Activated CD4-positive, alpha-beta T cell treated with anti-CD3 and anti-CD28 coated beads for 36 hours (primary cell): ENCODE measurements at regions not wholly inside any gene's neighbourhood (a gene's known extent, or its start where the extent isn't known, plus 50 kb on each side); places are given as distances from the start of the nearest gene placed in this dataset.

Experiments
- ATAC-seq: fragments of 200-7000 bp; cut with Tn5 transposase; one replicate; pipeline ENCODE4 v1.10.0; 2021; ENCODE audit warnings: mild to moderate bottlenecking, moderate library complexity
- CTCF ChIA-PET: fragments of 350-600 bp; sonication (Branson Sonifier 250); formaldehyde crosslinking; loops from one replicate; lab custom pipeline; 2021; ENCODE audit warnings: antibody characterized with exemption; lab: Charles Lee
- POLR2A ChIA-PET: fragments of 350-600 bp; sonication (Branson Sonifier 250); formaldehyde crosslinking; loops from one replicate; lab custom pipeline; 2021; ENCODE audit warnings: antibody characterized with exemption, inconsistent platforms; lab: Charles Lee
- DNase-seq: peaks from one replicate; pipeline ENCODE4 v3.0.0-alpha.2; 2020
- H3K27ac Mint-ChIP-seq: one replicate; pipeline ENCODE4 v1.8.0; 2021; ENCODE audit warnings: mixed read lengths
- H3K27me3 Mint-ChIP-seq: one replicate; pipeline ENCODE4 v1.8.0; 2021; ENCODE audit warnings: mixed read lengths
- H3K36me3 Mint-ChIP-seq: one replicate; pipeline ENCODE4 v1.8.0; 2021; ENCODE audit warnings: low read depth, mixed read lengths
- H3K4me1 Mint-ChIP-seq: one replicate; pipeline ENCODE4 v1.8.0; 2021; ENCODE audit warnings: mixed read lengths
- H3K4me3 Mint-ChIP-seq: one replicate; pipeline ENCODE4 v1.8.0; 2021; ENCODE audit warnings: mild to moderate bottlenecking, moderate library complexity, mixed read lengths
- H3K9me3 Mint-ChIP-seq: one replicate; pipeline ENCODE4 v1.8.0; 2021; ENCODE audit warnings: low read depth, mixed read lengths
- intact Hi-C, 2 experiments: fragments of 100-400 bp; cut with DNase I in 1 of 2; cut with micrococcal nuclease in 1 of 2; formaldehyde crosslinking; loops; one replicate each; pipeline versions ENCODE4 v1.14.2 to v1.15.1; 2022 to 2024; cut with DNase I, micrococcal nuclease

- intact Hi-C loops, result no loop called here
- no peak for ATAC-seq
- no peaks in the 10 kb centered on the region for H3K9me3 Mint-ChIP-seq
- H3K27me3 Mint-ChIP-seq, result peaks cover 4% of the 10 kb centered on the region
- no peak for DNase-seq
- CTCF ChIA-PET, result interaction anchor here (0.5 kb wide), 1 partner anchor 192 kb away, joined by 3 read pairs; no protein-coding TSS in a partner anchor
- no peaks in the 10 kb centered on the region for H3K36me3 Mint-ChIP-seq
- no peaks in the 10 kb centered on the region for H3K4me1 Mint-ChIP-seq
- POLR2A ChIA-PET, result no interaction called here
- no peak overlapping the region for H3K4me3 Mint-ChIP-seq
- no peak overlapping the region for H3K27ac Mint-ChIP-seq
Measured at GRCh38 chr3:87397211-87397610, 120.8 kb upstream of the POU1F1 start.

- Mint-ChIP-seq H3K4me1 (no peaks in the 10 kb centered on the region), H3K27me3 (peaks cover 2% of the 10 kb centered on the region), H3K27ac (no peak overlapping the region), H3K4me3 (no peak overlapping the region), H3K36me3 (no peaks in the 10 kb centered on the region), H3K9me3 (no peaks in the 10 kb centered on the region)
- no peak for DNase-seq
- intact Hi-C loops, result no loop called here
- ChIA-PET POLR2A (no interaction called here), CTCF (no interaction called here)
- ATAC-seq, result no peak
Measured at GRCh38 chr3:87390821-87391220, 114.4 kb upstream of the POU1F1 start.

DNA sequence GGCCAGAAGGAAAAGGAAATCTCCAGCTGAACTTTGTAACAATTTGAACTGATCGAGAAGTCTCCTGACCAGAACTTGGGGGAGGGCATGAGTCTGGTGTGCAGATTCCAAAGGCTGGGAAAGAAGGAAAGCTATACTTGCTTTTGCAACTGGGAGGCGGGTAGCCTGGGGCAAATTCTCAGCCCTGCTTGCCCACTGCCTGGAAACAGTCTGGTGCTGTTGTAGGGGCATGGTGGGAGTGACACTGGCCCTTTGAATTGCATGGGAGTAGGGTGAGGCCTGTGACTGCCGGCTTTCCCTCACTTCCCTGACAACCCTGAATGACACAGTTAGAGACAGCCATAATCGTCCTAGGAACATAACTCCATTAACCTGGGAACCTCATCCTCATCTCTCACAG is 114.0 kb upstream of the POU1F1 start:
- Mint-ChIP-seq H3K27ac (no peak overlapping the region), H3K4me3 (no peak overlapping the region), H3K4me1 (no peaks in the 10 kb centered on the region), H3K36me3 (no peaks in the 10 kb centered on the region), H3K9me3 (no peaks in the 10 kb centered on the region), H3K27me3 (peaks cover 2% of the 10 kb centered on the region)
- DNase-seq (no peak), ATAC-seq (no peak)
- ChIA-PET POLR2A (no interaction called here), CTCF (no interaction called here)
- intact Hi-C loops, result no loop called here

DNA sequence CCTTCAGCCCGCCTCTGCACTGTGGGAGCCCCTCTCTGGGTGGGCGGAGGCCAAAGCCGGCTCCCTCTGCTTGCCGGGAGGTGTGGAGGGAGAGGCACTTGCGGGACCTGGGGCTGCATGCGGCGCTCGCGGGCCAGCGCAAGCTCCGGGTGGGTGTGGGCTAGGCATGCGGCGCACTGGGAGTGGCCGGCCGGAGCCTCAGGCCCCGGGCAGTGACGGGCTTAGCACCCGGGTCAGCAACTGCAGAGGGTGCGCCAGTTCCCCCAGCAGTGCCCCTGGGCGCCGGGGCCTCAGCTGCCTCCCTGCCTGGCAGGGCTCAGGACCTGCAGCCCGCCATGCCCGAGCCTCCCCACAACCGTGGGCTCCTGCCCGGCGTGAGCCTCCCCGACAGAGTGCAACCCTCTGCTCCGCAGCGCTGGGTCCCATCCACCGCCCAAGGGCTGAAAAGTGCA is 98.9 kb upstream of the POU1F1 start:
- ATAC-seq, result no peak
- Mint-ChIP-seq H3K36me3 (no peaks in the 10 kb centered on the region), H3K4me3 (no peak overlapping the region), H3K27me3 (peaks cover 11% of the 10 kb centered on the region), H3K9me3 (no peaks in the 10 kb centered on the region), H3K27ac (no peak overlapping the region), H3K4me1 (no peaks in the 10 kb centered on the region)
- POLR2A ChIA-PET, result no interaction called here
- intact Hi-C loops, result no loop called here
- DNase-seq, result no peak
- CTCF ChIA-PET, result no interaction called here

DNA sequence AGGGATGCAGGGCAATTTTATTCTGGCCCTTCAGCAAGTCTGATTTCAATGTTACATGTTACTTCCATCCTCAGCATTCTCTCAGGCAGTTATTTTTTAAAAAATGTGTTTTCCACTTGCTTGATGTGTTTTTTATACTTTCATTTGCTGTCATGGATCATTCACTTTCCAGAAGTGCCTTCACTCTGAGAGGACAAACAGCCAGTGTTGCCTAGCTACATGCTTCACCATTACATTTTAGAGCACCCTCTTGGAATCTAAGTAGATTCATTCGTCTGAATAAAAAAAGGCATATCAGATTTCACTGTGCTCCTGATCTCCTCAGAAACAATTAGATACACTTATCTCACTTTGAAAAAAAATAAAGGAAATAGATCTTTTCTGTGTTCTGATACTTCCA is 93.6 kb upstream of the POU1F1 start:
- Mint-ChIP-seq H3K27ac (no peak overlapping the region), H3K4me1 (no peaks in the 10 kb centered on the region), H3K9me3 (no peaks in the 10 kb centered on the region), H3K27me3 (peaks cover 18% of the 10 kb centered on the region), H3K4me3 (no peak overlapping the region), H3K36me3 (no peaks in the 10 kb centered on the region)
- ATAC-seq (no peak), DNase-seq (no peak)
- CTCF ChIA-PET, result no interaction called here
- POLR2A ChIA-PET, result no interaction called here
- intact Hi-C loops, result no loop called here

GRCh38 chr3:87367736-87368135 is 91.4 kb upstream of the POU1F1 start:
- no peak overlapping the region for H3K4me3 Mint-ChIP-seq
- CTCF ChIA-PET, result interaction anchor here (1.0 to 1.5 kb wide), 3 partner anchors 9 to 17 kb away, joined by 3 to 6 read pairs (median 5); no protein-coding TSS in a partner anchor
- no peaks in the 10 kb centered on the region for H3K4me1 Mint-ChIP-seq
- POLR2A ChIA-PET, result no interaction called here
- H3K27ac Mint-ChIP-seq, result no peak overlapping the region
- no peaks in the 10 kb centered on the region for H3K9me3 Mint-ChIP-seq
- no peak for ATAC-seq
- H3K27me3 Mint-ChIP-seq, result peaks cover 17% of the 10 kb centered on the region
- no peaks in the 10 kb centered on the region for H3K36me3 Mint-ChIP-seq
- intact Hi-C loops, result no loop called here
- no peak for DNase-seq

- DNase-seq (no peak), ATAC-seq (no peak)
- intact Hi-C loops, result loop anchor here in 1 of 2 experiments (5.0 kb wide), 1 partner anchor 51 kb away; no protein-coding TSS in a partner anchor
- Mint-ChIP-seq H3K27me3 (peaks cover 1% of the 10 kb centered on the region), H3K27ac (no peak overlapping the region), H3K4me3 (no peak overlapping the region), H3K4me1 (no peaks in the 10 kb centered on the region), H3K36me3 (no peaks in the 10 kb centered on the region), H3K9me3 (no peaks in the 10 kb centered on the region)
- ChIA-PET CTCF (no interaction called here), POLR2A (no interaction called here)
Measured at GRCh38 chr3:87363721-87364120, 87.3 kb upstream of the POU1F1 start.

DNA sequence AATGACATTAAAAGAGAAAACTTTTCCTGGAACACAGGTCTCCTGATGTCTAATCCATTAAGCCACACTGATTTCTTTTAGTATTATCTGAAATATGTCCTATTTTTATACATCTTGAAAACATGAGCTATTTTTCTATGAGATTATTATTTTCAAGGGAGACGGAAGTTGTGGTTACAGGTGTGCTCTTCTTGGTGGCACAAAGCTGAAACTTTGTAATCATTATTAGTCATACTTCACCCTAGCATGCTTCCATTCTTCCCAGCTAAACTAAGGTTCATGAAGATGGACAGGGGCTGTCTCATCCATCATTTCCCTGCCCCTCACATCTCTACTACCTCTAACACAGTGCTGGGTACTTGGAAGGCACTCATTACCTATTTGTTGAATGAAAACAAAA is 85.6 kb upstream of the POU1F1 start:
- intact Hi-C loops, result loop anchor here in 1 of 2 experiments (5.0 kb wide), 1 partner anchor 50 kb away; no protein-coding TSS in a partner anchor
- DNase-seq (no peak), ATAC-seq (no peak)
- no peaks in the 10 kb centered on the region for H3K4me1 Mint-ChIP-seq
- ChIA-PET CTCF (interaction anchor here (2.1 kb wide), 1 partner anchor 11 kb away, joined by 10 read pairs; no protein-coding TSS in a partner anchor), POLR2A (no interaction called here)
- H3K27ac Mint-ChIP-seq, result no peak overlapping the region
- no peak overlapping the region for H3K4me3 Mint-ChIP-seq
- H3K9me3 Mint-ChIP-seq, result no peaks in the 10 kb centered on the region
- peaks cover 1% of the 10 kb centered on the region for H3K27me3 Mint-ChIP-seq
- H3K36me3 Mint-ChIP-seq, result no peaks in the 10 kb centered on the region

DNA sequence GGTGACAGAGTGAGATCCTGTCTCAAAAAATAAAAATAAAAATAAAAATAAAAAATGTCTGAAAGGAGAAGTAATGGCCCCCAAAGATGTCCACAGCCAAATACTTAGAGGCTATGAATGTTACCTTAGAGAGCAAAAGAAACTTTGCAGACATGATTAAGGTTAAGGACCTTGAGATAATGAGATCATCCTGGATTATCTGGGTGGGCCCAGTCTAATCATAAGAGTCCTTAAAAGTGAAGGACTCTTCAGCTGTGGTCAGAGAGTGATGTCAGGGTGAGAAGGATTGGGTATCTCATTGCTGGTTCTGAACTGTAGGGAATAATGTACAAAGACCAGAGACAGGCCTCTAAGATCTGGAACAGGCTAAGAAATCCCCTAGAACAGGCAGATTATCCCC is 84.9 kb upstream of the POU1F1 start:
- intact Hi-C loops, result loop anchor here in 1 of 2 experiments (5.0 kb wide), 1 partner anchor 49 kb away; no protein-coding TSS in a partner anchor
- no peak for ATAC-seq
- Mint-ChIP-seq H3K27me3 (peaks cover 1% of the 10 kb centered on the region), H3K4me3 (no peak overlapping the region), H3K4me1 (no peaks in the 10 kb centered on the region), H3K36me3 (no peaks in the 10 kb centered on the region), H3K9me3 (no peaks in the 10 kb centered on the region), H3K27ac (no peak overlapping the region)
- CTCF ChIA-PET, result interaction anchor here (2.1 kb wide), 1 partner anchor 10 kb away, joined by 10 read pairs; no protein-coding TSS in a partner anchor
- no peak for DNase-seq
- POLR2A ChIA-PET, result no interaction called here

GRCh38 chr3:87359826-87360225 is 83.4 kb upstream of the POU1F1 start:
- intact Hi-C loops, result loop anchor here in 1 of 2 experiments (5.0 to 10.0 kb wide), 2 partner anchors 48 to 435 kb away; partner anchors contain the start of gene HTR1F
- DNase-seq, result no peak
- ChIA-PET CTCF (interaction anchor here (1.1 kb wide), 1 partner anchor 9 kb away, joined by 3 read pairs; no protein-coding TSS in a partner anchor), POLR2A (no interaction called here)
- no peaks in the 10 kb centered on the region for H3K36me3 Mint-ChIP-seq
- no peaks in the 10 kb centered on the region for H3K4me1 Mint-ChIP-seq
- peaks cover 1% of the 10 kb centered on the region for H3K27me3 Mint-ChIP-seq
- no peak overlapping the region for H3K27ac Mint-ChIP-seq
- no peak for ATAC-seq
- H3K9me3 Mint-ChIP-seq, result no peaks in the 10 kb centered on the region
- no peak overlapping the region for H3K4me3 Mint-ChIP-seq

GRCh38 chr3:87359025-87359424 is 82.6 kb upstream of the POU1F1 start:
- no peaks in the 10 kb centered on the region for H3K4me1 Mint-ChIP-seq
- intact Hi-C loops, result loop anchor here in 1 of 2 experiments (10.0 kb wide), 1 partner anchor 436 kb away; the partner anchor contains the start of gene HTR1F
- ChIA-PET CTCF (interaction anchor here (0.8 kb wide), 1 partner anchor 9 kb away, joined by 3 read pairs; no protein-coding TSS in a partner anchor), POLR2A (no interaction called here)
- ATAC-seq (no peak), DNase-seq (no peak)
- no peaks in the 10 kb centered on the region for H3K9me3 Mint-ChIP-seq
- no peak overlapping the region for H3K27ac Mint-ChIP-seq
- H3K4me3 Mint-ChIP-seq, result no peak overlapping the region
- peaks cover 1% of the 10 kb centered on the region for H3K27me3 Mint-ChIP-seq
- H3K36me3 Mint-ChIP-seq, result no peaks in the 10 kb centered on the region

- Mint-ChIP-seq H3K27ac (no peak overlapping the region), H3K4me1 (no peaks in the 10 kb centered on the region), H3K4me3 (no peak overlapping the region), H3K36me3 (no peaks in the 10 kb centered on the region), H3K27me3 (peaks cover 5% of the 10 kb centered on the region), H3K9me3 (no peaks in the 10 kb centered on the region)
- DNase-seq (no peak), ATAC-seq (no peak)
- CTCF ChIA-PET, result interaction anchor here (1.2 kb wide), 1 partner anchor 10 kb away, joined by 4 read pairs; no protein-coding TSS in a partner anchor
- intact Hi-C loops, result loop anchor here in 1 of 2 experiments (10.0 kb wide), 1 partner anchor 437 kb away; the partner anchor contains the start of gene HTR1F
- POLR2A ChIA-PET, result interaction anchor here (0.6 kb wide), 1 partner anchor 131 kb away, joined by 3 read pairs; no protein-coding TSS in a partner anchor
Measured at GRCh38 chr3:87358066-87358465, 81.7 kb upstream of the POU1F1 start.
